ENCODE measurements at regions not wholly inside any gene's neighbourhood (a gene's known extent, or its start where the extent isn't known, plus 50 kb on each side); places are given as distances from the start of the nearest gene placed in this dataset.
"Not testable (repeated sequence)": the region's sequence is repeated elsewhere in the genome, so short reads cannot be mapped to it uniquely, and the experiment has no call there.

DNA sequence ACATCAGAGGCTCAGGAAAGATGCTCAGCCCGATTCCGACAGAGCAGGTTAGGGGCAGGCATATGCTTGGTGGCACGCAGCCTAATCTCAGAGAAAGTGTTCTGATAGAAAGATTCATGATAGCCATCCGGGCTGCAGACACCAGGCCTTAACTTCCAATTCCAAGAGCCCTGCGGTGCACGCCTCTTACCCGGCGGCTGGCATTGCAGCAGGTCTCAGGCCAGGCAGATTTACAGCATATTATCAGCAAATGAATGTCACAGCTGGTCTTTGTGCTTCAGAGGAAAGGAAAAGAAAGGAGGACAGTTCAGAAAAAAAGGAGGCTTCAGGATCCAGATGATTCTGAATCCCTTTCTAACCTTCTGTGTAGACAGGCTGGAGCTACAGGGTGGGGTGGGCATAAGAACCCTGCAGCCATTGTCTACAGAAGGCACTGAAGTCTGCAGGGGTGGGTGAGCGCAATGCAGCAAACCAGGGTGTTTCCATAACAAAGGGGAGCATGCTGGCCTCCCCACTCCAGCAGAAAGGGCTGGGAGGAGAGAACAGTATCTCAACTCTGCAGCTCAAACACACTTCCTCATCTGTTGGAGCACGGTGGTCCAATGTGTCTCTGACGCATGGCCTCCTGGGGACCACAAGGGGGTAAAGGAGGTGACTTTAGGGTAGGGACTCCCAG is 277.4 kb upstream of the XYLT1 start:
- DNase-seq, result no peak

GRCh38 chr16:17747081-17747756 is 276.5 kb upstream of the XYLT1 start:
- DNase-seq, result no peak

GRCh38 chr16:17744921-17745572 is 274.3 kb upstream of the XYLT1 start:
- DNase-seq, result no peak

GRCh38 chr16:17743578-17743977 is 272.8 kb upstream of the XYLT1 start:
- no peak for DNase-seq

GRCh38 chr16:17743158-17743557 is 272.4 kb upstream of the XYLT1 start:
- no peak for DNase-seq

GRCh38 chr16:17735099-17735498 is 264.3 kb upstream of the XYLT1 start:
- not testable (repeated sequence) for DNase-seq

DNA sequence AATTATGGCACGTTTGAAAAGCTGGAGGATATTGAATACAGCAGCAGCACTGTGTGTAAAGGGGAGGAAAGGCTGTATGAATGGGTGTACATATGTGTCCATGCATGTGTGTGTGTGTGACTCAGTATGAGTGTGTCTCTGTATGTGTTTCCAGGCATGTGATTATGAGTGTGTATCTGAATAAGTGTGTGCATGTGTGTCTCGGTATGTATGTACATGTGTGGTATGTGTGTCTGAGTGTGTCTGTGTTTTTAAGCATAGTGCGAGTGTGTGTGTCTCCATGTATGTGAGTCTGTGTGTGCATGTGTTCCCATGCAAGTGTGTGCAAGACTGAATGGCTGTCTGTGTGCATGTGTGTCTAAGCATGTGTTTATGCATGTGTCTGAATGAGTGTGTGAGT is 259.1 kb upstream of the XYLT1 start:
- DNase-seq, result no peak

- no peak for DNase-seq
Measured at GRCh38 chr16:17728196-17728595, 257.4 kb upstream of the XYLT1 start.

- DNase-seq, result no peak
Measured at GRCh38 chr16:17724242-17724898, 253.6 kb upstream of the XYLT1 start.

DNA sequence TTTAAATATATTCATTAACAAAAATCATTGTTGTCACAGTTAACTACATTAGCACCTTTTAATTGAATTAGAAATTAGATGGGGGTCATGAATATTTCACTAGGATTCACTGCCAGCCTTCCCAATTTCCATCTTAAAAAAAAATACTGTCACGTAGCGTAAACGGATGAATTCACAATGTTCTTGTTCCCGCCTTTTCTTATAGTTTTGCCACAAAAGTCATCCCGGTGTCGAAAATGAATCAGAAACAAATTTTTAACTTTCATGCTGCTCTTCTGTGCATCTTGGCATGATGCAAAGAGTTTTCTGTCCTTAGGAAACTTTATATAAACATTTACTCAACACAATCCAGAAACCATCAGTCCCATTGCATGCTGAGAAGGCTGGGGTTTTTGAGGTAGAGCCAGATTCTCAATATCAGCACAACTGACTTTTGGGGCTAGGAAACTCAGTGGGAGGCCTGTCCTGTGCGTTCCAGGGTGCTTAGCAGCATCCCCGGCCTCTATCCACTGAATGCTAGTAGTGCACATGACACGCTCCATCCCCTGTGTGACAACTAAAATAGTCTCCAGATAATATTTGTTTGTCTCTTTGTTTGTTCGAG is 252.9 kb upstream of the XYLT1 start:
- no peak for DNase-seq

DNA sequence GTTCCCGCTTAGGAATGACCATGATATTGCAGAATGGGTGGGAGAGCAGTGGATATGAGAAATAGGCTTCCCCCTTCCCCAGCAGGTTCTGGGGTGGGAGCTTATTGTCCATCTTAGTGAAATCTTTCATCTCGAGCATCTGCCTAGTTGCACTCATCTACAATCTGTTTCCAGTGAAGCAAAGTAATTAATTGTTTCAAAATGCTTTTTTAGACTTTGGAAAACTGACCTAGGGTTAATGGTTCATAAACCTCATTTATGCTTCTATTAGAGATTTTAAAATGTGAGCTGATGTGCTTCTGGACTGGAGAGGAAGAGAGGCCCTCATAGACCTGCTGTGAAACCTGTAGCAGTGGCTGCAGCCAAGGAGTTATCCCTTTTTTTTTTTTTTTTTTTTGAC is 247.7 kb upstream of the XYLT1 start:
- DNase-seq, result no peak

DNA sequence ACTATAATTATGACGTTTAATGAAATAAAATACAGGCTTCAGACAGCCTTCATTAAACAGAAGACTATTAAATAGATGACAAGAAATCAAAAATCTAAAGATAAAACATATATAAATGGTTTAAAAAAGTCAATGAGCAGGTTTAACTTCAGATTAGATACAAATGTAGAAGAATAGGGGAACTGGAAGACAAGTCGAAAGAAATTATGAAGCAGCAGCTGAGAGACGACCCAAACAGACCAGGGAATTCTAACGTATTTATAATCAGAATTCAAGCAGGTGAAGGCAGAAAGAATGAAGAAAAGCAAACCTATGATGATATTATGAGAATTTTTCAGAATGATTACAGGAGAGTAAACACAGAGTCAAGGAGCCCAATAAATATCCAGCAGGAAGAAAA is 235.1 kb upstream of the XYLT1 start:
- DNase-seq, result no peak

DNA sequence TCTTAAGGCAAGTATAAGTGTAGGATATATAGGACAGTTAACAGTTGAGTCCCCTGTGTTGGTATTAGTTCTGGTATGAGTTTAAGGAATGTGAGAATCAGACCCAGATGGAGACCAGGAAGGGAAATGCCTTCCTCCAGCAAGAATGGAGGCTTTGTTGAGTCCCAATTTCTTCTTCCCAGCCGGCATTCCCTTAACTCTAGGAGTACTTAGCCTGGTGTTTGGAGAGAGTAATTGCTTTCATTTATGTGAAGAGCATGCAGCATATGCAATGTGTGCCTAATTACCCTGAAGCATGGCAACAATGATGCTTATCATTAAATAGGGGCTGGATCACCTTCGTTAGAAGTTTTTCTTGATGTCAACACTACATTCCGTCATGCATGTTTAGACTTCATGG is 225.9 kb upstream of the XYLT1 start:
- DNase-seq, result no peak

DNA sequence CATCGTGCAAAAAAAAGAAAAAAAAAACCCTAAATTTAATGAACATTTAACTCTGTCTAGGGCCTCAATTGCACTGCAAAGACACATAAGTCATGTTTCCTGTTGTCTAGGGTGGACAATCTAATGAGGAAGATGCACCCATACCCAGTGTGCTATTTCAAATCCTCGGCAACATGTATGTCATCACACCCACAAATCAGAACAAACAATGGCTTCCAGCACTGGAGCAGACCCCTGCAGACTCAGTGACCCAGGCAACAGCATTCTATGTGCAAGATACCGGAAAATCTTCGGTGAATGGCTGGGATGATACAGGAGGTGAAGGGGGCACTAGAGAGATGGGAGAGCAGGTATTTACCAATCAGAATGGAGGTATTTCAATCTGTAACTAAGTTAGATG is 221.7 kb upstream of the XYLT1 start:
- no peak for DNase-seq

DNA sequence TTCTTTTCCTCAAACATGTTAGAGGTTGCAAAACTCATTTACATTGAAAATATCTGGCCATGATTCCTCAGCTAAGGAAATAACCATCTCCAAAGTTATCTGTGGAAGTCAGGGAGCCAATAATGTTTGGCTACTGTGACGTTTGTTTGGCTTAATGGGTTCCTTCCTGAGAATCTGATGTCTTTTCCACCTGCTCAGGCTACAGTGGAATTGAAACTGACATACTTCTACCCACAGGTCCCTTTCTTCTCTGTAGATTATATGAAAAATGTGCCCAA is 221.1 kb upstream of the XYLT1 start:
- no peak for DNase-seq

GRCh38 chr16:17691106-17691898 is 220.5 kb upstream of the XYLT1 start:
- no peak for DNase-seq

- no peak for DNase-seq
Measured at GRCh38 chr16:17685447-17685846, 214.7 kb upstream of the XYLT1 start.

DNA sequence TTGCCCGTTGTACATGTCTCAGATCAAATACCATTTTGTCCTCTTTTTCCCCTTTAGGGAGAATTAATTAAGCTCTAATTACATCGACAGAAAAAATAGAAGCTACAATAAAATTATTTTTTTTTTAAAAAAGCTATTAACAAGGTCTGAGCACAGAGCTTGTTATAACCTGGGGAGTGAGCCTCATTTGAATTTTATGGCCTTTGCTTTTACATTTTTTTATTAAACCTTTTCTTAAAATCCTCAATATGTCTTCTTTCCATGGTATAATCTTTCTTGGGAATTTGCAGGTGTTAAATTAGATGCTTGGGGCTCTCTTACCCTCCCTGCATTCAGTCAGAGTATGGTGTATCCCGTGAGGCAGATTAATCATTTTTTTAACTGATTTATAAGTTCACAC is 212.5 kb upstream of the XYLT1 start:
- no peak for DNase-seq

DNA sequence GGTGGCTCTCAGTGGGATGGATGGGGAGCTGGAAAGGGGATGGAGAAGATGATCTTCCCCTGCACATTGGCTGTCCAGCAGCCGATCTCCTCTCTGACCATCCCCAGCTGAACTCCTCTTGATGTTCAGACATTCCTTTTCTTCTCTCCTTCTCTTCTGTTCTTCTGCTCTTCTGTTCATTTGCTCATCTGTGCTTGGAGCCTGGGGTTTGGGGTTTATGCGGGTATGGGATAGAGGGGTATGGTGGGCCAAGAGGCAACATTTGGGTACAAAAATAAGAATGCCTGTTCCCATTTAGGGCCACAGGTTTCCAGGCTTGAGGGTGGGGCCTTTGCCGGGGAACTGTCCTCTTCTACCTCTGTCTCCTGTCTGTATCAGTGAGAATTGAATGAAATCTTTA is 205.4 kb upstream of the XYLT1 start:
- no peak for DNase-seq

DNA sequence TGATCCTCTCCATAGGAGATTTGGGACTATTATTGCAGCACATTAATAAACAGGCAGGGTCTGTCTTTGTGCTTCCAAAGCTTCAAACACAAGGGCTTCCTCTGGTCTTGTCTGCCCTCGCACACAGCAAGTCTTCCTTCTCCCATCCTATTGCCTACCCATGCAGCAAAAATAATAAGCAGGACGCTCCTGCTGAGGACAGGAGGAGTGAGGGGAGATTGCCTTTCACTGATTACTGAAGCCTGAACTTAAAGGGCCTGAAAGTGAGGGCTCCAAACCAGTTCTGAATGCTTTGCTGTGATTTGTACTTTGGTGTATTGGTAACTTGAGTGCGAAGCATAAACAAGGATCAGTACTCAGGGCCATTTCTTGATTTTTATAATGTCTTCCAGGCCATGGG is 197.6 kb upstream of the XYLT1 start:
- DNase-seq, result no peak

DNA sequence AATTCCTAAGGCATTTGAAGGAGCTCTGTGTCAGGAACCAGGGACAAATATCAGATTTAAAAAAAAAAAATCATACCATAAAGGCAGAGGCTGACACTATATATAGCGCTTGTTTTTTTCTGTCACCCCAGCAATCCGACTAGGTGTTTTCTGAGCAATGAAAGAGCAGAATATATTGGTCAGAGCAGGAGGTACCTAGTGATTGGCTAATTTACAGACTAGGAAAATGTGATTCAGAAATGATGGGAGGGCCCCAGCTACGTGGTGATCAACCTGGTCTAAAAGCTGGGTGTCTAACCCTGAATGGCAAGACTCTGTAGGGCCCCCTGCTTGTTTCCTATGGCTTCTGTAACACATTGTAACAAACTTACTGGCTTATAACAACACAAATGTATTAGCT is 195.5 kb upstream of the XYLT1 start:
- no peak for DNase-seq

DNA sequence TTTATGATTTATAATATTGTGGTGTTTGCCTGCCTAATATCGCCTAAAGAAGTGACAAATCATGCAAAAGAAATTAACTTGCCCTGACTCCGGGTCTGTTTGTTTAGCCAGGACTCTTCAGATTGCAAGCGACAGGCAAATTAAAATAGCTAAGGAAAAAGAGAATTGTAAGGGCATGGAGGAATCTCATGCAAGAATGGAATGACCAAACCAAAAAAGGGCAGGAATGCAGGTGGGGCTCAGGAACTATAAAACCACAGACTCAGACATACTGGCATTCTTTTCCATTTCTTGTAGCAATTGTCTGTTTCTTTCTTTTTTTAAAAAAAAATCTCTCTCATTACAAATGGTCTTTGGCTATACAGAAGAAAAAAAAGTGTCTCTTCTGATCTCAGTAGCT is 188.1 kb upstream of the XYLT1 start:
- DNase-seq, result no peak
